Type B pancreatic cell (in vitro differentiated cells): ENCODE measurements at regions not wholly inside any gene's neighbourhood (a gene's known extent, or its start where the extent isn't known, plus 50 kb on each side); places are given as distances from the start of the nearest gene placed in this dataset.
"Not testable (repeated sequence)": the region's sequence is repeated elsewhere in the genome, so short reads cannot be mapped to it uniquely, and the experiment has no call there.

Experiments
- DNase-seq: peaks from one replicate; pipeline ENCODE4 v3.0.0; 2021; ENCODE audit warnings: mixed read lengths; ENCODE audit not compliant: unreplicated experiment; ENCODE audit errors: extremely low spot score
- H3K27ac Mint-ChIP-seq: 2 replicates; pipeline ENCODE4 v1.8.0; 2021; ENCODE audit warnings: mild to moderate bottlenecking, mixed read lengths
- H3K27me3 Mint-ChIP-seq: 2 replicates; pipeline ENCODE4 v1.8.0; 2021; ENCODE audit warnings: mixed read lengths
- H3K36me3 Mint-ChIP-seq: 2 replicates; pipeline ENCODE4 v1.8.0; 2021; ENCODE audit warnings: mixed read lengths
- H3K4me1 Mint-ChIP-seq: one replicate; pipeline ENCODE4 v1.8.0; 2021; ENCODE audit warnings: mixed read lengths; ENCODE audit not compliant: unreplicated experiment
- H3K4me3 Mint-ChIP-seq: 2 replicates; pipeline ENCODE4 v1.8.0; 2021; ENCODE audit warnings: mild to moderate bottlenecking, mixed read lengths
- H3K9me3 Mint-ChIP-seq: 2 replicates; pipeline ENCODE4 v1.8.0; 2021; ENCODE audit warnings: mixed read lengths

- not testable (repeated sequence) for H3K9me3 Mint-ChIP-seq, H3K4me3 Mint-ChIP-seq, H3K27me3 Mint-ChIP-seq, H3K4me1 Mint-ChIP-seq, H3K27ac Mint-ChIP-seq, DNase-seq, H3K36me3 Mint-ChIP-seq
Measured at GRCh38 chr22:15880926-15881325, 191.1 kb downstream of the POTEH start.

GRCh38 chr22:15904326-15904725 is 214.5 kb downstream of the POTEH start:
- H3K4me3 Mint-ChIP-seq, H3K4me1 Mint-ChIP-seq, H3K27me3 Mint-ChIP-seq: not testable (repeated sequence)

GRCh38 chr22:15911704-15912103 is 221.9 kb downstream of the POTEH start:
- not testable (repeated sequence) for H3K36me3 Mint-ChIP-seq, H3K4me1 Mint-ChIP-seq, H3K27ac Mint-ChIP-seq, H3K27me3 Mint-ChIP-seq, H3K9me3 Mint-ChIP-seq, DNase-seq, H3K4me3 Mint-ChIP-seq

More at GRCh38 chr22:15904326-15904725, 214.5 kb downstream of the POTEH start:
- H3K27ac Mint-ChIP-seq, DNase-seq, H3K9me3 Mint-ChIP-seq, H3K36me3 Mint-ChIP-seq: not testable (repeated sequence)

DNA sequence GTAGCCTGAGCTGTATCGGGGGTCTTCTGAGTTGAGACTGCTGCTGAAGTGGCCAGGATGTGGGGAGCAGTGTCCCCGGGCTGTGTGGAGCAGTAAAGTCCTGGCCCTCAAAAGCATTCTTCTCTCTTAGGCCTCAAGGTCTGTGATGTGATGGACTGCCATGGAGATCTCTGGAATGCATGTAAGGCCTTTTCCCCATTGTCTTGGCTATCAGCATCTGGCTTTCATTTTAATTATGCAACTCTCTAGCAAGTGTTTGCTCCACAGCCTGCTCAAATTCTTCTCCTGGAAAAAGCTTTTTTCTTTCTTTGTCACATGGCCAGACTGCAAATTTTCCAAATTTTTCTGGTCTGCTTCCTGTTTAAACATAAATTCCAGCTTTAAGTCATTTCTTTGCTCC is 229.3 kb downstream of the POTEH start:
- H3K4me3 Mint-ChIP-seq, H3K9me3 Mint-ChIP-seq, H3K36me3 Mint-ChIP-seq, DNase-seq, H3K27ac Mint-ChIP-seq, H3K27me3 Mint-ChIP-seq, H3K4me1 Mint-ChIP-seq: not testable (repeated sequence)

- DNase-seq, H3K27ac Mint-ChIP-seq, H3K27me3 Mint-ChIP-seq, H3K9me3 Mint-ChIP-seq, H3K4me1 Mint-ChIP-seq, H3K4me3 Mint-ChIP-seq, H3K36me3 Mint-ChIP-seq: not testable (repeated sequence)
Measured at GRCh38 chr22:15920941-15921340, 231.1 kb downstream of the POTEH start.

GRCh38 chr22:15922132-15922531 is 232.3 kb downstream of the POTEH start:
- not testable (repeated sequence) for H3K27ac Mint-ChIP-seq, H3K9me3 Mint-ChIP-seq, H3K36me3 Mint-ChIP-seq, H3K4me1 Mint-ChIP-seq, H3K27me3 Mint-ChIP-seq, H3K4me3 Mint-ChIP-seq, DNase-seq

DNA sequence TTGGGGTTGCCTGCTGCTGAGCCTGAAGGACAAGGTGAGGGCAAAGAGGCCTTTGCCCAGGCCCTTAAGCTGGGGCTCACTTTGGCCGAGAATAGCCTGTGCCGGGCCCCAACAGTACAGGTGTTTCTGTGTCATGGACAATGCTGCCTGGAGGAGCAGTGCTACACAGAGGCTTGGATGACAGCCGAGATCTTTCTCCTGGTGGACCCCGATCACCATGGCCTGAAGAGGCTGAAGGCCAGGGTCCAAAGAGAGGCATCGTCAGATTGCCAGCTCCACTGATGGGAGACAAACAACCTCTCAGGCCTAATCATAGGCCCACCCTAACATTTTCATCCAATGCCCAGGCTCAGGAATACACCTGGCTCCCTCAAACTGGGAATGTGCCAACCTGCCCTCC is 232.8 kb downstream of the POTEH start:
- not testable (repeated sequence) for H3K9me3 Mint-ChIP-seq, H3K36me3 Mint-ChIP-seq, H3K27me3 Mint-ChIP-seq, H3K4me3 Mint-ChIP-seq, H3K27ac Mint-ChIP-seq, DNase-seq, H3K4me1 Mint-ChIP-seq

DNA sequence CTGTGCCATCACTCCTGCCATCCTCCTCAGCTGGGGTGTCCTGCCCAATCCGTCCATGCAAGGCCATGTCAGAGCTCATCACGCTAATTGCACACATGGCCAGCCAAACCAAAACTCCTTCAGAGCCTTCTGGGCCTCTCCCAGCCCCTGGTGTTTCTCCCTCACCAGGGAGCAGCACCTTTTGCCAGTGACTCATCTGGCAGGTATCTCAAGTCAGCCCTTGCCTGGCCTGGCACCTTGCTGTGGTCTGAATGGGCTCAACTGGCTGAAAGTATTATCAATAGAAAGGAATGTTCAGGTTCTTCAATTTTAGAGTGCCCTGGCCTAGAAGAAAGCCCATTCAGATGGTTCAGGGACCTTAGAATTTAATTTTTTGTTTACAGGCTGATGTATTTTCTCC is 235.0 kb downstream of the POTEH start:
- not testable (repeated sequence) for H3K27ac Mint-ChIP-seq, H3K4me1 Mint-ChIP-seq, H3K9me3 Mint-ChIP-seq, H3K4me3 Mint-ChIP-seq, DNase-seq, H3K36me3 Mint-ChIP-seq, H3K27me3 Mint-ChIP-seq

DNA sequence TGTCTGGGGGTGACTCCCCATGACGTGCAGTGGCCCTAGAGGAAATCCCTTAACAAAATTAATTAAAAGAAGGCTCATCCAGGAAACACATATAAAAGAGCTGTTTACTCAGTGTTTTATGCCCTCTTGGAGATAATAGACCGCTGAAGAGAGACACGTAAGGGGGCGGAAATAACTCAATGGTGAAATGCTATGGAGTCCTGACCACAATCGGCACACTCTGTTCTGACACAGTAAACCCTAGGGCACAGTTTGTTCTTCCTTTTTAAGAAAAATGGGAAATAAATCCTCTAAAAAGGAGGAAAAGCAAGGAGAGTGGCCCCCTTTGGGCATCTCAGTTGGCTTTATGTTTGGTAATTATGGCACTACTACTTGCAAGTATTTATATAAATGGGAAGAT is 237.3 kb downstream of the POTEH start:
- H3K4me1 Mint-ChIP-seq, H3K27me3 Mint-ChIP-seq, DNase-seq, H3K36me3 Mint-ChIP-seq, H3K9me3 Mint-ChIP-seq, H3K4me3 Mint-ChIP-seq, H3K27ac Mint-ChIP-seq: not testable (repeated sequence)
